ENCODE measurements at regions not wholly inside any gene's neighbourhood (a gene's known extent, or its start where the extent isn't known, plus 50 kb on each side); places are given as distances from the start of the nearest gene placed in this dataset.

DNA sequence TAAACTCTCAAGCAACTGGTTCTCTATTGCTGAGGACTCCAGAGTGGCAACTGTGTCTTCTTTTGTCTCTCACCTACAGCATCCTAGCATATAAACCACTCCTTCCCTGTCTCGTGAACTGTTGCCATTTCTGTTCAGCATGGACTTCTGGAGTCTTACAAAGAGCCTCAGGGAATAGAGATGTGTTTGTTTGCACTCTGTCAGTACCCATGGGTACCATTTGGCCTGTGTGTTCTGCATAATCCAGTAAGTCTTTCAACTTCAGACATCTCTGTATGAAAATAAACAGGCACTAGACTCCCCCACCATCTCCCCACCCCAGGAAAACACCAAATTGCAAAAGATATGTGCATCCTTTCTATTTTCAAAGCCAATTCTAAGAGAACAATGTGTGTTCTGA lies 1351.6 kb upstream of the PABPC4L start:
- H3K4me1 ChIP-seq (ENCODE audit: control insufficient read depth in 1 of 2, insufficient read depth in 2 of 2, low read length in 2 of 2), result no peaks in the 10 kb centered on the region
- ChIA-PET CTCF (no interaction called here), RAD21 (ENCODE audit: low non-redundant PET in 1 of 2, low total read pairs in 2 of 2, uncharacterized antibody in 2 of 2, unreplicated experiment in 2 of 2) (no interaction called here), POLR2A (no interaction called here)
- H3K9me3 ChIP-seq (ENCODE audit: control insufficient read depth in 1 of 2, insufficient read depth in 1 of 2, low read depth in 1 of 2, low read length in 2 of 2), result no peaks in the 10 kb centered on the region
- H3K4me2 ChIP-seq (ENCODE audit: low read length), result no peak overlapping the region
- BruUV-seq (replicated peaks), result no TSS peak
- DNase-seq (ENCODE audit: low read depth, low spot score) (no peak), ATAC-seq (no peak)
- peak overlapping the region; percentile 78 for H2AFZ ChIP-seq (ENCODE audit: low read depth, low read length, poor library complexity, severe bottlenecking)
- H3K27ac ChIP-seq (ENCODE audit: low read depth, low read length), result no peak overlapping the region
- H3K9ac ChIP-seq (ENCODE audit: low read length), result no peak overlapping the region
- no peaks in the 10 kb centered on the region for H3K79me2 ChIP-seq (ENCODE audit: insufficient read depth, low read length)
- H4K20me1 ChIP-seq (ENCODE audit: insufficient read depth), result no peaks in the 10 kb centered on the region
- H3K36me3 ChIP-seq (ENCODE audit: control insufficient read depth in 1 of 2, insufficient read depth in 2 of 2, low read length in 2 of 2), result no peaks in the 10 kb centered on the region
- intact Hi-C loops (cut with micrococcal nuclease), result no loop called here
- no peak for TF ChIP-seq JUND (IDR thresholded peaks at IDR 0.05)
- TF ChIP-seq, protein P1, sequence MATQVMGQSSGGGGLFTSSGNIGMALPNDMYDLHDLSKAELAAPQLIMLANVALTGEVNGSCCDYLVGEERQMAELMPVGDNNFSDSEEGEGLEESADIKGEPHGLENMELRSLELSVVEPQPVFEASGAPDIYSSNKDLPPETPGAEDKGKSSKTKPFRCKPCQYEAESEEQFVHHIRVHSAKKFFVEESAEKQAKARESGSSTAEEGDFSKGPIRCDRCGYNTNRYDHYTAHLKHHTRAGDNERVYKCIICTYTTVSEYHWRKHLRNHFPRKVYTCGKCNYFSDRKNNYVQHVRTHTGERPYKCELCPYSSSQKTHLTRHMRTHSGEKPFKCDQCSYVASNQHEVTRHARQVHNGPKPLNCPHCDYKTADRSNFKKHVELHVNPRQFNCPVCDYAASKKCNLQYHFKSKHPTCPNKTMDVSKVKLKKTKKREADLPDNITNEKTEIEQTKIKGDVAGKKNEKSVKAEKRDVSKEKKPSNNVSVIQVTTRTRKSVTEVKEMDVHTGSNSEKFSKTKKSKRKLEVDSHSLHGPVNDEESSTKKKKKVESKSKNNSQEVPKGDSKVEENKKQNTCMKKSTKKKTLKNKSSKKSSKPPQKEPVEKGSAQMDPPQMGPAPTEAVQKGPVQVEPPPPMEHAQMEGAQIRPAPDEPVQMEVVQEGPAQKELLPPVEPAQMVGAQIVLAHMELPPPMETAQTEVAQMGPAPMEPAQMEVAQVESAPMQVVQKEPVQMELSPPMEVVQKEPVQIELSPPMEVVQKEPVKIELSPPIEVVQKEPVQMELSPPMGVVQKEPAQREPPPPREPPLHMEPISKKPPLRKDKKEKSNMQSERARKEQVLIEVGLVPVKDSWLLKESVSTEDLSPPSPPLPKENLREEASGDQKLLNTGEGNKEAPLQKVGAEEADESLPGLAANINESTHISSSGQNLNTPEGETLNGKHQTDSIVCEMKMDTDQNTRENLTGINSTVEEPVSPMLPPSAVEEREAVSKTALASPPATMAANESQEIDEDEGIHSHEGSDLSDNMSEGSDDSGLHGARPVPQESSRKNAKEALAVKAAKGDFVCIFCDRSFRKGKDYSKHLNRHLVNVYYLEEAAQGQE (IDR thresholded peaks at IDR 0.05; ENCODE audit: low read depth), result no peak
- TF ChIP-seq EZH2phosphoT487 (IDR thresholded peaks at IDR 0.05; ENCODE audit: borderline replicate concordance), result no peak
- no peak for TF ChIP-seq POLR2AphosphoS5 (IDR thresholded peaks at IDR 0.05; ENCODE audit: low read depth, low read length)
- TF ChIP-seq MAX (IDR thresholded peaks at IDR 0.05), result no peak
- no peak for TF ChIP-seq CEBPB (IDR thresholded peaks at IDR 0.05; ENCODE audit: low read depth)
- TF ChIP-seq EZH2 (IDR thresholded peaks at IDR 0.05), result no peak
- TF ChIP-seq ZFX (IDR thresholded peaks at IDR 0.05), result no peak
- TF ChIP-seq FOSL1 (IDR thresholded peaks at IDR 0.05; ENCODE audit: low read depth), result no peak
- TF ChIP-seq SRF (IDR thresholded peaks at IDR 0.05; ENCODE audit: low read depth), result no peak
- TF ChIP-seq, protein P2, sequence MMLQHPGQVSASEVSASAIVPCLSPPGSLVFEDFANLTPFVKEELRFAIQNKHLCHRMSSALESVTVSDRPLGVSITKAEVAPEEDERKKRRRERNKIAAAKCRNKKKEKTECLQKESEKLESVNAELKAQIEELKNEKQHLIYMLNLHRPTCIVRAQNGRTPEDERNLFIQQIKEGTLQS (IDR thresholded peaks at IDR 0.05), result no peak
- no peak for TF ChIP-seq ZNF274 (IDR thresholded peaks at IDR 0.05; ENCODE audit: low read depth, low read length)
- no peak overlapping the region for H3K4me3 ChIP-seq (replicated peaks in 1 of 2; ENCODE audit: low read depth in 1 of 2, low read length in 2 of 2)
- no peaks in the 10 kb centered on the region for H3K9me2 ChIP-seq (ENCODE audit: insufficient read depth)
- H3K27me3 ChIP-seq (ENCODE audit: insufficient read depth, low read length), result no peaks in the 10 kb centered on the region

All from HCT116 (cell line).